Right cardiac atrium (tissue), 5 donors: ENCODE measurements at regions not wholly inside any gene's neighbourhood (a gene's known extent, or its start where the extent isn't known, plus 50 kb on each side); places are given as distances from the start of the nearest gene placed in this dataset.

Experiments
- ATAC-seq, 2 donors: fragments of 200-7000 bp; cut with Tn5 transposase; one replicate each; pipeline versions ENCODE4 v1.8.0 to v1.9.1; 2020; ENCODE audit warnings: moderate library complexity in 2 of 2, mild to moderate bottlenecking in 1 of 2
- DNase-seq, 3 donors: peaks; one replicate each; pipeline ENCODE4 v3.0.0-alpha.2; 2020
- H3K27ac ChIP-seq: one replicate; pipeline ENCODE4 v1.5.1; 2013; ENCODE audit warnings: mild to moderate bottlenecking, low read length, control low read depth, moderate library complexity
- H3K27me3 ChIP-seq: one replicate; pipeline ENCODE4 v1.6.1; 2013; ENCODE audit not compliant: control insufficient read depth, insufficient read depth
- H3K4me1 ChIP-seq: one replicate; pipeline ENCODE4 v1.6.1; 2013; ENCODE audit warnings: low read length; ENCODE audit not compliant: control insufficient read depth, insufficient read depth
- H3K4me3 ChIP-seq: one replicate; pipeline ENCODE4 v1.5.1; 2013; ENCODE audit warnings: low read length, control low read depth
- H3K9me3 ChIP-seq: one replicate; pipeline ENCODE4 v1.6.1; 2013; ENCODE audit warnings: low read length; ENCODE audit not compliant: control insufficient read depth
- WGBS: extraction: QIAGEN DNeasy Blood & Tissue Kit; methylation state at CpG from one replicate; pipeline ENCODE4 v1.1.7; 2013; 5-methylcytosine and 5-hydroxymethylcytosine counted together
- intact Hi-C, 4 donors: fragments of 100-400 bp; cut with DNase I; formaldehyde crosslinking; loops; one replicate each; pipeline versions ENCODE4 v1.11.0 to v1.14.0; 2022 to 2023
- donor health status: healthy with polysubstance abuse.
- donor health status: DM: no; HTN: yes; CAD: no.
- donor health status: DM: no; HTN: no; CAD: no.
- donor health status: DM: no; HTN: yes; CAD: no; lungs with severe emphysema.
- donor health status: DM: yes; HTN: yes; CAD: no.

DNA sequence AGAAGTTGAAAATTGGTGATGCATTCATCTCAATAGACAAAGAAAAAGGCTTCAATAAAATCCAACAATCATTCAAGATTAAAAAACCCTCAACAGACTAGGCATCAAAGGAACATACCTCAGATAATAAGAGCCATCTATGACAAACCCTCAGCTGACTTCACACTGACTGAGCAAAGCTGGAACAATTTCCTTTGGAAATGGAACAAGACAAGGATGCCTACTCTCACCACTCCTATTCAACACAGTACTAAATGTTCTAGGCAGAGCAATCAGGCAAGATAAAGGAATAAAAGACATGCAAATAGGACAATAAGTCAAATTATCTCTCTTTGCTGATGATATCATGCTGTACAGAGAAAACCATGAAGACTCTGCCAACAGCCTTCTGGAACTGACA is 1188.1 kb downstream of the DTWD2 start:
- H3K27ac ChIP-seq: no peak overlapping the region
- no peaks in the 10 kb centered on the region for H3K27me3 ChIP-seq
- no peak overlapping the region for H3K4me3 ChIP-seq
- no peaks in the 10 kb centered on the region for H3K4me1 ChIP-seq
- no peaks in the 10 kb centered on the region for H3K9me3 ChIP-seq
- intact Hi-C loops: no loop called here
- ATAC-seq (peak; percentile 92 to 98), DNase-seq (no peak)

DNA sequence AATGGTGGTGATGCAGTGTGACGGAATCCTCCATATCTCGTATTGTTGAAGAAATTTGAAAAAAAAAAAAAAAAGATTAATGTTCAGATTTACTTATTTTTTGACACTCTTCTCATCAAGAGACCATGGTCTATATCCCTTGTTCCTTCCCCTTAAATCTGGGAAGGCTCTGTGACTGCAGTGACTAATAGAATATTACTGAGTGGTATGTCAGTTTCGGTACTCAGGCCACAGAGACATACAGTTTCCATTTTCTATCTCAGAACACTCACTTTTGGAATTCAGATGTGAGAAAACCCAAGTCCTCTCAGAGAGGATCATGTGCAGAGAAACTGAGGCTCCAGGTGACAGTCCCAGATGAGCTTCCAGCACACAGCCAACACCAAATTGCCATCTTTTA is 1193.5 kb downstream of the DTWD2 start:
- DNase-seq (no peak), ATAC-seq (no peak)
- no peaks in the 10 kb centered on the region for H3K9me3 ChIP-seq
- H3K27me3 ChIP-seq: no peaks in the 10 kb centered on the region
- no peak overlapping the region for H3K4me3 ChIP-seq
- H3K4me1 ChIP-seq: no peaks in the 10 kb centered on the region
- H3K27ac ChIP-seq: no peak overlapping the region
- 97% methylated on average over 3 of the region's 3 CpGs for WGBS
- intact Hi-C loops: no loop called here

DNA sequence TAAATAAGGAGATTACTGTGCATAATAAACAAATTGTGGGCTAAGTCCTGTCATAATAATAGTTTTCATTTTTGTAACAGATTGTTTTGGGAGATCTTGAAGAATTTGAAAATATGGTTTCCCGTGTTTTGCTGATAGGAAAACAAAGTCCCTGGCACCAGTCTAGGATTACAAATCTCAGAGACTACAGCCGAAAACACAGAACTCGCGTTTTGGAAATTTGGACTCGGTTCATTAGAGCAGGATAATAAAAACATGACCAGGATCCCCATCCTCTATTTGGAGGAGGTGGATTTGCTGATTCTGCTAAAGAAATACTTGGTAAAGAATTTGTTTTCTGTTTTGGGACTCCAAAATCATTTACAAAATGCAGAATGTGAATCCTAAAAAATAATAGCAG is 1194.4 kb downstream of the DTWD2 start:
- Histone ChIP-seq H3K9me3 (no peaks in the 10 kb centered on the region), H3K4me3 (peak overlapping the region; percentile 18), H3K27me3 (no peaks in the 10 kb centered on the region), H3K4me1 (no peaks in the 10 kb centered on the region), H3K27ac (no peak overlapping the region)
- intact Hi-C loops: no loop called here
- peak in 1 of 2 donors; percentile 55 for ATAC-seq
- 55% methylated on average over 5 of the region's 5 CpGs for WGBS
- DNase-seq: no peak

DNA sequence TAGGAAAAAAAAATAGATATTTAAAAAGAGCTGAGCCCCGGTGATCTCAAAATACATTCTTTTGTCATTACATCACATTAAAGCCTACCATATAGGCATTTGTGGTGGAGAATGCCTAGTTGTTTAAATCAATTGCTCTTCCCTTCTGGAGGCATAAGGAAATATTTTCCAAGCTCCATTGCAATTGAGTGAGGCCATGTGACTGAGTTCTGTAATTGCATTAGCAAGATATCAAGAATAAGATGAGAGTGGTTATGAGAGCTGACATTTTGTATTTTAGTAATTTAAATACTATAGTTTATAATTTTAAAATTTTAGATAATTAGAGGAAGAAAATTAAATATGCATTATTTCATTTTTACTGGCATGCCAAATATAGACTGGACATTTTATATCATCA is 1195.9 kb downstream of the DTWD2 start:
- intact Hi-C loops: no loop called here
- no peak overlapping the region for H3K27ac ChIP-seq
- no peaks in the 10 kb centered on the region for H3K9me3 ChIP-seq
- 59% methylated on average over 1 of the region's 1 CpG for WGBS
- no peak for ATAC-seq
- H3K4me3 ChIP-seq: no peak overlapping the region
- no peaks in the 10 kb centered on the region for H3K4me1 ChIP-seq
- H3K27me3 ChIP-seq: no peaks in the 10 kb centered on the region
- DNase-seq: no peak

DNA sequence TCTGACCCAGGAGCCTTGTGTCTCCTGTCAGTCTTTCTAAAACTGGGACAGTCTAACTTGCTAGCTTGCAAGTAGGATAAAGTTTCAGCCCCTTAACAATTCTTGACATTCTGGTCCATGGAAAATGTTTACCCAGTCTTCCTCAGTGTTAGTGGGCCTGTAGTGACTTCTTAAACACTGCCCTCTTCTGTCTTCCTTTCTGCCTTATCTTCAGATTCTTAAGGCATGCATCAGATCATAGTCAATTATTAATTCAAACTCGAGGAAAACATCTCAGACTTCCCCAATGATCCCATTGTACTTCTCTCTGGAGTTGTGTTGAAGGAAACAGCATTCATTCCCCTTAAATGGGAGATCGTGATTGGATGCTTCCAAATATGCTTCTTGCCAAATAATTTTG is 1199.8 kb downstream of the DTWD2 start:
- Histone ChIP-seq H3K27ac (no peak overlapping the region), H3K4me3 (no peak overlapping the region), H3K9me3 (no peaks in the 10 kb centered on the region), H3K4me1 (no peaks in the 10 kb centered on the region), H3K27me3 (no peaks in the 10 kb centered on the region)
- no peak for ATAC-seq
- no peak for DNase-seq
- intact Hi-C loops: no loop called here
- 40% methylated on average over 2 of the region's 2 CpGs for WGBS

DNA sequence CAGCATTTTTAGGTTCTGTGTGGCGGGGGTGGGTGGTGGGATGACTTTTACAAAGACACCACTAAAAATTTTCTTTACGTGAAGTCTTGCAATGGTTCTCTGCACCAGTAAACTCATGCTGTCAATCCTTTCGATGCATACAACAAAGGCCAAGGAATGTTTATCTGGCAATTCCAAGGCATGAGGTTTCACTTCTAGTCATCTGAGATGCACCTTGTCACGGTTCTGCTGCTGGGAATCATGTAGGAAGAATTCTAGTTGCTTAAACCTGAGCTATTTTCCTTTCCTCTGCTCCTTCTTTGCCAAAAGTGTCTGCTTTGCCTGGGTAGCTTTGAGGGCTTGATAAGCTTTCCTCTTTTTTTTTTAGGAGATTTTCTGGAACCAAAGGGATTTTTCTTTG is 1204.5 kb upstream of the SEMA6A start:
- no peak overlapping the region for H3K4me3 ChIP-seq

DNA sequence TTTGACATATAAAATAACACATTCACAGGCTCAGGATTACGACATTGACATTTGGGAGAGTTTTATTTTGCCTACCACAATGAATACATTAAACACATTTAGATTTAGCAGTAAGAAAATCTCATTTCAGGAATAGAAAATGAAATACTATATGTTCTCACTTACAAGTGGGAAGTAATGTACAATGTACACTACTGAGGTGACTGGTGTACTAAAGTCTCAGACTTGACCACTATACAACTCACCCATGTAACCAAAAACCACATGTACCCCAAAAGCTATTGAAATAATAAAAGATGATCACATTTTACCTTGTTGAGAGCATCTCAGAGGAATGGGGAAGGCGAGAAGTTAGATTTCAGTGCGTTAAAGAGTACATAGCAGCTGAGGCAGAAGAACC is 1202.4 kb upstream of the SEMA6A start:
- no peaks in the 10 kb centered on the region for H3K27me3 ChIP-seq
- no peak overlapping the region for H3K27ac ChIP-seq
- no peaks in the 10 kb centered on the region for H3K4me1 ChIP-seq
- no peak overlapping the region for H3K4me3 ChIP-seq
- DNase-seq (no peak), ATAC-seq (no peak)
- WGBS: 91% methylated on average over 3 of the region's 3 CpGs
- no peaks in the 10 kb centered on the region for H3K9me3 ChIP-seq
- intact Hi-C loops: no loop called here

More for the DNA sequence above, 1204.5 kb upstream of the SEMA6A start:
- H3K27me3 ChIP-seq: no peaks in the 10 kb centered on the region
- ATAC-seq (no peak), DNase-seq (no peak)
- no peaks in the 10 kb centered on the region for H3K4me1 ChIP-seq
- H3K27ac ChIP-seq: no peak overlapping the region
- intact Hi-C loops: no loop called here
- no peaks in the 10 kb centered on the region for H3K9me3 ChIP-seq
- WGBS: 93% methylated on average over 4 of the region's 4 CpGs

DNA sequence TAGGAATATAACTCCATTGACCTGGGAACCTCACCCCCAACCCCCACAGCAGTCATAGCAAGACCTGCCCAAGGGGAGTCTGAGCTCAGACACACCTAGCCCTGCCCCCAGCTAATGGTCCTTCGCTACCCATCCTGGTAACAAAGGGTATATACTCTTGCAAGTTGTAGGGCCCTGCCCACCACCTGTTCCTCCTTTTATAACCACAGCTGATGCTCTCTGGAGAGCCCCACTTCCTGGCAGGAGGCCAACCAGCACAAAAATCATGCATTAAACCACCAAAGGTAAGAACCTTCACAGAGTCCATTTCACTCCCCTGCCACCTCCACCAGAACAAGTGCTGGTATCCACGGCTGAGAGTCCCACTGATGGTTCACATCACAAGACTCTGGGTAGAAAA is 1195.3 kb upstream of the SEMA6A start:
- intact Hi-C loops: no loop called here
- Histone ChIP-seq H3K27ac (no peak overlapping the region), H3K27me3 (no peaks in the 10 kb centered on the region), H3K4me1 (no peaks in the 10 kb centered on the region), H3K4me3 (no peak overlapping the region), H3K9me3 (no peaks in the 10 kb centered on the region)
- no peak for ATAC-seq
- DNase-seq: no peak
- WGBS: over 99% methylated on average over 2 of the region's 2 CpGs

DNA sequence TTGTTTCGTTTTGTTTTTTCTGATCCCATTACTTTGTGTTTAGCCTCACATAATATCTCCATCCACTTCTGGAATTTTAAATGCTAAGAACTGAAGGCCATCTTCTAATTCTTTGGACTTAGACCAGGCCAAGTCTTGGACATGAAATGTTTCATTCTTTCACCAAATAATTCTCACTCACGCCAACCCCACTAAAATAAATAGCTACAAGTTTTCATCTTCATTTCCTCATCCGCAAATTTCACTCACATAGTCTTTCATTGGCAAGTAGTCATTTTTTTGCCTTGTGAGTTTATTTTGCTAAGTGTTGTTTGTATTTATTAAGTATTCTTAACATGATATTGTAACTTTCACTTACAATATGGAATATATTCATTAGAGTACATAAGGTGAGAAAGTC is 1188.6 kb upstream of the SEMA6A start:
- ATAC-seq (no peak), DNase-seq (no peak)
- H3K9me3 ChIP-seq: no peaks in the 10 kb centered on the region
- intact Hi-C loops: no loop called here
- H3K27me3 ChIP-seq: no peaks in the 10 kb centered on the region
- no peak overlapping the region for H3K27ac ChIP-seq
- 83% methylated on average over 3 of the region's 3 CpGs for WGBS
- peaks cover 2% of the 10 kb centered on the region for H3K4me1 ChIP-seq
- H3K4me3 ChIP-seq: no peak overlapping the region

DNA sequence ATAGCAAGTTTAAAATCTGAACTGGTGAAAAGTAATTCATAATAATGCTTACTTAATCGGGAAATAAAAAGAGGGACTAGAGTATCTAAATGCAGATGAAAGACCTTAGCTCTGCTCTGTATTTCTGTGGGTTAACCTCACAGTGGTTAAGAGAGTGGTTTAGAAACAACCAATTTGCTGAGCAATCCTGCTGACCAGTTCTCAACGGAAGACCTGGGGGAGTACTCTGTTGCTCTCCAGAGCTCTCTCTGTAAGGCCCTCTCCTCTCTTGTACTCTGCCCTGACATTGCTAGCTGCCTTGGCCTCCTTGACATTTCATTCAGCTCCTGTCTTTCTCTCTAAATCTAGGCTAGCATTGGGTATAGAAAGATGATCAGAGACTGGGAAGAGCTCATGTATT is 1186.6 kb upstream of the SEMA6A start:
- no peak for DNase-seq
- Histone ChIP-seq H3K9me3 (no peaks in the 10 kb centered on the region), H3K27ac (no peak overlapping the region), H3K4me1 (peaks cover 2% of the 10 kb centered on the region), H3K27me3 (no peaks in the 10 kb centered on the region), H3K4me3 (no peak overlapping the region)
- intact Hi-C loops: no loop called here
- 64% methylated on average over 2 of the region's 2 CpGs for WGBS
- peak; percentile 36 to 89 for ATAC-seq

DNA sequence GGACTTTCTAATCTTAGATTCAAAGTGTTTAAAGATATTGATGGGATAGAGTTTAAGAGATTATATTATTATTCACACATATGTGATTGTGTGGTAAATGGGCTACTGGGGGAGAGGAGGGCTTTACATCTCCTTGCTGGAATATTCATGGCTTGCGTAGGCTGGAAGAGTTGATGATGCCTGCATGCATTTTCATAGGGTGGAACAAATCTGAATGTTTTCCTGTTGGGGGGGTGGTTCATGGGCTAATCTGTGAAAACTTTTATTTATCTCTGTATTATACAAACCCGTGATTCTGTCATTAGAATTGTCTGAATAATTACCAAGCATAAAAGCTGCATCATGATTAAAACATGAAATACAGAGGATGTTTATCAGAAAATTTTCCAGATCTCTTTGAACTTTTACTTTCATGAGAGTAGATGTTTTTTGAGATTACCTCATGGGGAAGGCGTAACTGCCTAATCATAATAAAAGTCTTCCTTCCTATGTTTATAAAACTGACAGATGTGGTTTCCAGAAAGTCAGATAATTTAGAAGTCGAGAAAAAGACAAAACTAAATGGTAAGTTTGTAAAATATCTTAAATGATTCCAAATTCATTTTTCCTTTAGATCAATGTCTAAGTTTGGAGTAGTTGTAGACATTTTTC is 1185.4 kb upstream of the SEMA6A start:
- intact Hi-C loops: no loop called here
- Histone ChIP-seq H3K4me3 (no peak overlapping the region), H3K27ac (no peak overlapping the region), H3K27me3 (no peaks in the 10 kb centered on the region), H3K4me1 (peaks cover 2% of the 10 kb centered on the region), H3K9me3 (no peaks in the 10 kb centered on the region)
- peak in 1 of 2 donors; percentile 74 for ATAC-seq
- WGBS: 58% methylated on average over 4 of the region's 4 CpGs
- no peak for DNase-seq

DNA sequence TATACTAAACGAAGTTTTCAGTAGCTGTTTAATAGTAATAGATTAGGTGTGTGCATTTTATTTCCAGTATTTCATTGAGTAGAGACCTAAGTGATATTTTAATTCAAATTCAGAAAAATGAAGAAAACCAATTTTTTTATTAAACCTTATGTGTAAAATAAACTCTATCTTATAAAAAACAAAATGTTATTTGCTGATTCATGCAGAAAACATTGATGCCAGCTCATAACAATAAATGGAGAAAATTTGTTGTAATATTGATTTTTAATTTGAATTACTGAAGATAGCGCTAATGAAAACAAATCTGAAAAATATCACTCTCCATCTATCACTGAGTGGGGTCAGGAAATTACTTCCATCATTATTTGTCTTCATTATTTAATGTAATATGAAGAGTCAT is 1177.8 kb upstream of the SEMA6A start:
- WGBS: 80% methylated on average over 2 of the region's 2 CpGs
- no peaks in the 10 kb centered on the region for H3K27me3 ChIP-seq
- no peak for DNase-seq
- H3K9me3 ChIP-seq: no peaks in the 10 kb centered on the region
- ATAC-seq: no peak
- no peaks in the 10 kb centered on the region for H3K4me1 ChIP-seq
- H3K27ac ChIP-seq: no peak overlapping the region
- H3K4me3 ChIP-seq: no peak overlapping the region
- intact Hi-C loops: no loop called here
